Esophagus squamous epithelium (tissue), 4 donors: ENCODE measurements at regions not wholly inside any gene's neighbourhood (a gene's known extent, or its start where the extent isn't known, plus 50 kb on each side); places are given as distances from the start of the nearest gene placed in this dataset.
"Not testable (repeated sequence)": the region's sequence is repeated elsewhere in the genome, so short reads cannot be mapped to it uniquely, and the experiment has no call there.

ENCODE experiments used
- POLR2A ChIP-seq, 4 donors: fragments of 450-650 bp; IDR thresholded peaks; one replicate each; pipeline ENCODE4 v1.6.1; 2017; ENCODE audit warnings: antibody characterized with exemption in 4 of 4, mild to moderate bottlenecking in 4 of 4, moderate library complexity in 3 of 4
- TF ChIP-seq, protein P1 (sequence below), 6 experiments: fragments of 450-650 bp in 4 of 6; fragments of 200-600 bp in 2 of 6; sonication (generic) in 2 of 6; IDR thresholded peaks; one replicate each; pipeline ENCODE4 v1.5.1; 2016 to 2019; ENCODE audit warnings: antibody characterized with exemption in 6 of 6, mild to moderate bottlenecking in 4 of 6, moderate library complexity in 4 of 6

DNA sequence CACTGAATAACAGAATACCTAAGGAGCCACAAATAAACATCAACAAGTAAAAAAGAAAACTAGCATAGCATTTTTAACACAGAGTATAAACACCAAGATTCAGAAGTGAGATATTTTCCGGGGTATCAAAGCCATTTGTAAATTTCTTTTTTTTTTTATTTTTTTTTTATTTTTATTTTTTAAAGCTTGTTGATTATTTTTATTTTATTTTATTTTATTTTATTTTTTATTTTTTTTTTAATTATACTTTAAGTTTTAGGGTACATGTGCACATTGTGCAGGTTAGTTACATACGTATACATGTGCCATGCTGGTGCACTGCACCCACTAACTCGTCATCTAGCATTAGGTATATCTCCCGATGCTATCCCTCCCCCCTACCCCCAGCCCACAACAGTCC lies 81.7 kb upstream of the PDE1A start:
- TF ChIP-seq, protein P1, sequence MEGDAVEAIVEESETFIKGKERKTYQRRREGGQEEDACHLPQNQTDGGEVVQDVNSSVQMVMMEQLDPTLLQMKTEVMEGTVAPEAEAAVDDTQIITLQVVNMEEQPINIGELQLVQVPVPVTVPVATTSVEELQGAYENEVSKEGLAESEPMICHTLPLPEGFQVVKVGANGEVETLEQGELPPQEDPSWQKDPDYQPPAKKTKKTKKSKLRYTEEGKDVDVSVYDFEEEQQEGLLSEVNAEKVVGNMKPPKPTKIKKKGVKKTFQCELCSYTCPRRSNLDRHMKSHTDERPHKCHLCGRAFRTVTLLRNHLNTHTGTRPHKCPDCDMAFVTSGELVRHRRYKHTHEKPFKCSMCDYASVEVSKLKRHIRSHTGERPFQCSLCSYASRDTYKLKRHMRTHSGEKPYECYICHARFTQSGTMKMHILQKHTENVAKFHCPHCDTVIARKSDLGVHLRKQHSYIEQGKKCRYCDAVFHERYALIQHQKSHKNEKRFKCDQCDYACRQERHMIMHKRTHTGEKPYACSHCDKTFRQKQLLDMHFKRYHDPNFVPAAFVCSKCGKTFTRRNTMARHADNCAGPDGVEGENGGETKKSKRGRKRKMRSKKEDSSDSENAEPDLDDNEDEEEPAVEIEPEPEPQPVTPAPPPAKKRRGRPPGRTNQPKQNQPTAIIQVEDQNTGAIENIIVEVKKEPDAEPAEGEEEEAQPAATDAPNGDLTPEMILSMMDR (IDR thresholded peaks at IDR 0.05), result not testable (repeated sequence)
- not testable (repeated sequence) for TF ChIP-seq POLR2A (IDR thresholded peaks at IDR 0.05)
